GM19043 (cell line): ENCODE measurements at regions not wholly inside any gene's neighbourhood (a gene's known extent, or its start where the extent isn't known, plus 50 kb on each side); places are given as distances from the start of the nearest gene placed in this dataset.

ENCODE experiments used
- ATAC-seq: cut with Tn5 transposase; IDR thresholded peaks from one replicate; pipeline ENCODE4 v1.9.1; 2021; ENCODE audit warnings: low read depth; ENCODE audit not compliant: unreplicated experiment

DNA sequence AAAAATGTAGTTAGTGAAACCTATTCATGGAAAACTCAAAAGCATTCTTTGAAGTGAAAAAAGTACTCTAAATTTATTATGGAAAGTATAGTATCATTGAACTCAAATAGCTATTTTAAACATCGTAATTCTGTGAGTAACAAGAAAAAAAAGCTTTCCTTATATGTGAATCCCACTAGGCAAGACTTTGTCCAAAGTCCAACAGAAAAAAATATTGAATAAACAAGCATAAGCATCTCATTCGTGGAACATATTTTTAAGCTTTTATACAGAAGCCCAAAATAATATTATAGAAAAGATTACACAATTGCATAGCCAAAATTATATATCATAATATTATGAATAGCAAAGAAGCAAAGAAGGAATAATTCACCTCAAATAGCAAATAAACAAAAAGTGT is 79.4 kb upstream of the IFNE start:
- no peak for ATAC-seq

DNA sequence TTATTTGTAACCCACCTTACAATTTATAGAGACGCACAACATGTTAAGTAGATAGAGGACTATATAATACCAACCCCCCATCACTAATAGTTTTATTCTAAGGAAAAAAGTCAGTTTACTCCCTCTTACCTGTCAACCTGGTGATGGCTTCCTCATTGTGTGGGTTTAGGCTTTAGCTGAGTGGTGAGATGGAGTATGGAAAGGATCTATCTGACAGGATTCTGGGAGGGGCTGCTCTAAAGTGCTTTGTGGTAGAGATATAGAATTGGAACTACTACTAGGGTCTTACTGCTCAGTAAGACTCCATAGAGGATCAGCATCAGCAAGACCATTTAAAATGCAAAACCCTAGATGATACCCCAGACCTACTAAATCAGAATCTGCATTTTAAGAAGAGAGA is 82.1 kb upstream of the IFNE start:
- ATAC-seq: no peak

DNA sequence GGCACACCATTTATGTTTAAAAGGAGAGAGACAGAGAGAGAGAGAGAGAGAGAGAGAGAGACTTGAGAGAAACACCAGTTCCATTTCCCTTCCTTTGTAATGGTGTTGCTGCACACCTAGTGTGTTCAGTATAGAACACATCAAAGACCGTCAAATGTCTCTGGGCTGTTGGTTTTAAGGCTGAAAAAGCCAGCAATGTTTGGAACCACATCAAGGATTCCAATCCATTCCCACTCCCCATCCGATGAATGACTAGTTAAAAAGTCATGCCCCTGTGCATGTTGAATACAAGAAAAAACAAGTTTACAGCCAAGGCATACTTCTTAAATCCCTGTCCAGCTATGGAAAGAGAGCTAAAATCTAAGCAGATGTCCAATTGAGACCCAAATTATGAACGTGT is 83.0 kb upstream of the IFNE start:
- no peak for ATAC-seq

DNA sequence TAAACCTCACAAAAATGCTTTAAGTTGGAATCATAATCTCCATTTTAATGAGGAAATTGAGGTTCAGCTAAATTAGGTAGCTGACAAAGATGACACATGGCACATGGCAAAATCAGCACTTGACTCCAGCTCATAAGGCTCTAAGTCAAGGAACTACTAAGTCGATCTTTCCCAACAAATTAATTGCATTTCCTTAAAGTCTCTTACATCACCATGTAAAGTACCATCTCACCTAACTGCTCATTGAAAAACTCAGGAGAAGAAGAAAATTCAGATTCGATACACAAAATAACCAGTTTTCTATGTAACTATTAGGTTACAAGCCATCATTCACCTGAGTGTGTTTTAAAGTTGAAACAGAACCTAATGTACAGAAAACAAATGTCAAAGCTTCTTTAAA is 85.8 kb upstream of the IFNE start:
- no peak for ATAC-seq

DNA sequence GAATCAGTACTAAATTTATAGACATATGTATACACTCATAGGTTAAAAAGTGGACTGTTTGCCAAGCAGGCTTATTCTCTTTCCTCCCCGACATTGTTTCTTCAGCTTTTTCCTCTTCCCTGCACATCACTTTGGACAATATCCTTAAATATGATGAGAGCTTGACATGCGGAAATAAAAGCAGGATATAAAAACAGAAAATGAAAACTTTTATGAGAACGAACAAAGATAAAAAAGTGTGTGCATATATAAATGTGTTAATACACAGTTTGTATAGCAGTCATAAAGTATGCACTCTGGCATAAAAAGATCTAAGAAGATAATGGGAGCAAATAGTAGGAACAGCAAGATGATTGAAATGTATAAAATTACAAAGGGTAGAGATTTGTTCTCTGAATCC is 86.4 kb upstream of the IFNE start:
- ATAC-seq: no peak

DNA sequence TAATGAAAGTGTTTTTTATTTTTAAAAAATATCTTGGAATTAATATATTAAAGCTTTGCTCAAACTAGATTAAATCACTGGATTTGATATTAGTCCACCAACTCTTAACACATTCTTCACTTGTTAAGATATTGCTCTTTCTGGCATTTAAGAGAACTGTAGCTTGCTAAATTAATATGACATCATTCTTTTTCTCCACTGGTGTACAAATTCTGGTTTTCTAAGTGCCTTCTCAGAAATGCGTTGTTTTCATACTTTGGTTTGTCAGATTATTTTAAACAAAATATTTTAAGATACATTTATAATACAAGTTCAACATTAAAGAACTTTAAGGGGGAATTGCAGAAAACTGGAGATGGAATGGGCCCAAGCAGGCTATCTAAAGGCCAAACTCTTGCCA is 87.6 kb upstream of the IFNE start:
- ATAC-seq: no peak

DNA sequence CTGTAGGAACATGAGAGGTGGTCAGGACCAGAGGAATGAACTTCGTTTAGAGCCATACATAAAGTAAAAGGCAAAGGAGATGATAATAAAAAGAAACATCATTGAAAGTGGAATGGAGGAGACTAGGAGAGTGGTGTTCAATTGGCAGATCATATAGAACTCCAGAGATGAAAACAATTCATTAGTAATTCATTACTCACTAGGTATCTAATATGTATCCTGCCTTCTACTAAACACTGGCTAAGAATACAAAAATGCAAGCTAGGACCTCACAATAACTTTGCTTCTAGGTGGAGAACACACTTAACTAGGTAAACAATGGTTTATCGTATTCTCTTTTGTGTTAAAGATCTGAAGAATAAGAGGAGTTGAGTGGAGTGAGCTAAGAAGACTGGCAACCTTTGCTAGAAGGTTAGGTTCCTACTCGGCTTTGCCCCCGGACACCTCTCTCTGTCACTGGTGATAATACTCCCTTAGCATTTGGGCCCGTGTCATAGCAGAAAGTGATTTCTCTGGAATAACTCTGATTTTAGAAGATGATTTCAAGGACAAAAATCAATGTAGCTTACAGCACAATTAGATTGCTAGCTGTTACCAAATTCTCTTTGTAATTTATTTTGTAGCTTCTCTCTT is 88.6 kb upstream of the IFNE start:
- ATAC-seq: no peak

DNA sequence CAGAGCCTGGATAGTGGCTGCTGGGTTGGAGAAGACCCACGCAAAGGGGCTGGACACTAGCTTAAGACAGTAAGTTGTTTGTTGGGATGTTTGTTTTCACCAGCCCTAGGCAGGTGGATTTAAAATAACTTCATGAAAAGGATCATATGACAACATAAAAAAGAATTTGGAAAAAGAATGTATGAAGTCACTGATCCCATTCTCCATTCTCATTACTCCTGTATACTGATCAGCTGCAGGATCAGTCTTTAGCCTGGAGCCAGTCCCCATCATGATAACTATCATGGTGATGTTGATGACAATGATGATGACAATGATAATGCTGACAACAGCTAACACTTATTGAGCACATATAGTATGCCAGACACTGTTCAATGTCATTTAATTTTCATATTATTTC is 92.1 kb upstream of the IFNE start:
- no peak for ATAC-seq

DNA sequence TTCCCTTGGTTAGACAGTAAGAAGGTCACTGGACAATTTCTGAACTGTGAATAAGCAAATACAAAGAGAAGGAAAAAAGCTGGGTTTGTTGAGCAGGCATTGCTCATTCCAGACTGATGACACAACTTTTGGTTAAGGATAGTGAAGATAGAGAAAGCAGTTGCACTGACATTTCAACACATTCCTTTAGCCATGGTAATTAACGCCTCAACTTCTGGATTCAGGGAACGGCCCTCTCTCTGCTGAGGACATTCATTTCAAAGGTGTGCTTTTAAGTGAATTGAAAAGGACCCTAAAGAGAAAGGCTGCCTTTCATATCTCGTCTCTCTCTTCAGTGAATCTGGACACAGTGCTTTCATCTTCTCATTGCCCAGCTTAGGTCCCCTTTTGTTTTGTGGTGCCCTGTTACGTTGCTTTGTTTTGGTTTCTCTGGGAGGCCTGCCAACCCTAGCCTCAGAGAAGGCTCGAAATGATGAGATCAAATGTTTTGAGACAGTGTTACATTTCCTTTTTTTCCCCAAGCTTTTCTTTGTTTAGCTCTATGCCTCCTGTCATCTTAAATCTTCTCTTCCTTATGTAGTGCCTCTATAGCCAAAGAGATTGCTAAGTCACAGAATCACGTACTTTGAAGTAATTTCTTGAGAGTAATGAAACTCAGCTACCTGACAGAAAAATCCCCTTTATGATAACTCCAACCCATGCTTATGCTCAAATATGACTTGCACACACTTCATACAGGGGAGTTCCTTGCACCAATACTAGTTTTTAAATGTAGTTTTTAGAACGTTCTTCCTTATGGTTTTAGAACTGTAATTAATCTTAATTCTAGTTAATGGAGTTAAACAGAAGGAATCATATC is 94.4 kb upstream of the IFNE start:
- ATAC-seq: no peak

DNA sequence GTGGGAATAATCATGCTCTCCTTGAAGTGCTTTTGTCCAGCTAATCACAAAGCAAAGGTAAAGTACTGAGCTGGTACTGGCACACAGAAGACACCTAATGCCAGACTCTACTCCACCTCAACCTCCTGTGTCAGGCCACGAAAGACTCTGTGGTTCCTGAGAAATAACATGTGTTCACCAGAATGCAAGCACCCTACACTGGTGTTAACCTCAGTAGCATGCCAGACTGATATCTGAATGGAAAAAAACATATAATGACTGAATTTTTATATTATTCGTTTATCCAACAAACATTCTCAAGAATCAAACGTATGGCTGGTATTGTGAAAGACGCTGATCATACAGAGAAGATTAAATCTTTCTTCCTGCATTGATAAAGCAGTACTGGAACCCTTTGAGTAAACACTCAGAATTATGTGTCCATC is 97.1 kb upstream of the IFNE start:
- no peak for ATAC-seq

DNA sequence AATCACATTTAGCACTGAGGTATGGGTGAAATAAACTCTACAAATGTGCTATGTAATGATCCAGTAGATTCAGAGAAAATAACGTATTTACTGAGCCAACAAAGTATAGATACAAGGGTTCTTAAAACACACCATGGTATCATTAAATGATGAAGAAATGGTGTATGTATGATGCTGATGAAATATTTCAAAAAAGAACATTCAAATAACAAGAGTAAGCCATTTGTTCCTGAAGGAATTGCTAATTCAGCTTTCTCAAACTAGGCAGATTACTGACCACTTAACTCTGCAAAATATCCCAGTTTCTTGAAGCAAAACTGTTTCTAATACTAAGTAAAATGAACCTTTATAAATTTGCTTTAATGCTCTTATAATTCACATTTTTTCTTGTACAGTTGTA is 97.6 kb upstream of the IFNE start:
- no peak for ATAC-seq

DNA sequence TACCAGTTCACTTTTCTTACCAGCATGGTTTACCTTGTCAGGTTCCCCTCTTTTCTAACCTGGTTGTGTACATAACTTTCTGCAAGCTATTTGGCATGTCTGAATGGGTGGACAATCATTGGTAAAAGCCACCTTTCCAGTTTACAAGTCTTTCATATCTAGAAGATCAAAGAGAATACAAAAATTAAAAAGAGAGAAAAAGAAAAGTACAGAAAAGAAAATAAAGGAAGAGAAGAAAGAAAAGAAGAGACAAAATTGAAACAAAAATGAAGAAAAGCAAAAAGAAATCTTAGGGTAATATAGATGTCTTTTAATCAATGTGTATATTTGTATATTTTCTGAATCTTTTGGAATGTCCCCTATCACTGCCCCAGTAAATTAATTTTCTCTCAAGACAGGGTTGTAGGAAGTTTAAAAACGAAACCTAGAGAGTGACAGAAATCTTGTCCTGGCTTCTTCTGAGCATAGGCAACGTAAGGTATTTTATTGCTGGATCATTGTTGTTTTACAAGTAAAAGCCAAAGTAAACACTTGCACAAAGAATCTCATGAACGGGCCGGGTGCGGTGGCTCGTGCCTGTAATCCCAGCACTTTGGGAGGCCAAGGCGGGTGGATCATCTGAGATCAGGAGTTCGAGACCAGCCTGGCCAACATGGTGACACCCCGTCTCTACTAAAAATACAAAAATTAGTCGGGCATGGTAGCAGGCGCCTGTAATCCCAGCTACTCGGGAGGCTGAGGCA is 98.7 kb upstream of the IFNE start:
- ATAC-seq: no peak

DNA sequence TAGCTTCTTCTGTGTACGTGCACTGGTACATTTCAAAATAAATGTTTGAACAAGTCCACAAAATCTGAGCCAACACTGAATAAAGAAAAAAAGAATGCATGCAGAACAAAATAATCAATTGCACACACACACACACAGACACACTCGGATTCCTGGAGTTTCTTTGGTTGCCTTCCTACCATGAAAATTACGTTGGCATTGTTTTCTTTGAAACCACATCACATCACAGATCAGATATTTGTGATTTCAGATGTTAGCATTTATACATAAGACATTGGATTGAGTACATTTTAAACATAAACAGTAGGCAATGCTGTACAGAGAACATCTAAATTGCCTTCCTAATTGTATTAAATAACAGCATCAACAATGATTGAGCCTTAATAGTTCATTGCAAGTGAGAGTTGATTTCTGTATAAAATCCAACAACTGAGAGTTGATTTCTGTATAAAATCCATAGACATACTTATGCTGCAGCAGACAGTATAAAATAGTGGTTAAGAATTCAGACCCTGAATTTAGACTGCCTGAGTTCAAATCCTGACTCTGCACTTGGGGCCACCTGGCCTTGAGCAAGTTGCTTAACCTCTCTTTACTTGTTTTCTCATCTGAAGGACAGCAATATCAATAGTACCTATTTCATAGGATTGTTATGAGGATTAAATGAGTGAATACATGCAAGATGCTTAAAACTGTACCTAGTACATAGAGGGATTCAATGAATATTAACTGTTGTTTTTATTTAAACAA is 101.7 kb upstream of the IFNE start:
- ATAC-seq: no peak

DNA sequence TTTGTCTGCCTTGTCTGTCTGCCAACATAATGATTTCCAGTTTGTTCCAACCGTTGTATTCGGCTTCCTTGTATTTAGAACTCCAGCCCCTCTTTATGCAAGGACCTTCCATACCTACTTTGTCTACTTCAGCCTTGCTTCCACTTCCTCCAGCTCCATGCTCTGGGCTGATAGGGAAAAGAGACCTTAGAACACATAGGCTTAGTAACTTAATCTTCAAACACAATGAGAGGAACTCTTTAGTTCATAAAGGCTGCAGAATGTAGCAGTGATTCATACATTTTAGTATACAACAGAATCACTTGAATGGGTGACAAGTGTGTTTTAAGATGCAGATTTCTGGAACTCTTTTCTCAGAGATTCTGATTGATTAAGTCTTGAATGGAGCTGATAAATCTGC is 102.8 kb upstream of the IFNE start:
- no peak for ATAC-seq

DNA sequence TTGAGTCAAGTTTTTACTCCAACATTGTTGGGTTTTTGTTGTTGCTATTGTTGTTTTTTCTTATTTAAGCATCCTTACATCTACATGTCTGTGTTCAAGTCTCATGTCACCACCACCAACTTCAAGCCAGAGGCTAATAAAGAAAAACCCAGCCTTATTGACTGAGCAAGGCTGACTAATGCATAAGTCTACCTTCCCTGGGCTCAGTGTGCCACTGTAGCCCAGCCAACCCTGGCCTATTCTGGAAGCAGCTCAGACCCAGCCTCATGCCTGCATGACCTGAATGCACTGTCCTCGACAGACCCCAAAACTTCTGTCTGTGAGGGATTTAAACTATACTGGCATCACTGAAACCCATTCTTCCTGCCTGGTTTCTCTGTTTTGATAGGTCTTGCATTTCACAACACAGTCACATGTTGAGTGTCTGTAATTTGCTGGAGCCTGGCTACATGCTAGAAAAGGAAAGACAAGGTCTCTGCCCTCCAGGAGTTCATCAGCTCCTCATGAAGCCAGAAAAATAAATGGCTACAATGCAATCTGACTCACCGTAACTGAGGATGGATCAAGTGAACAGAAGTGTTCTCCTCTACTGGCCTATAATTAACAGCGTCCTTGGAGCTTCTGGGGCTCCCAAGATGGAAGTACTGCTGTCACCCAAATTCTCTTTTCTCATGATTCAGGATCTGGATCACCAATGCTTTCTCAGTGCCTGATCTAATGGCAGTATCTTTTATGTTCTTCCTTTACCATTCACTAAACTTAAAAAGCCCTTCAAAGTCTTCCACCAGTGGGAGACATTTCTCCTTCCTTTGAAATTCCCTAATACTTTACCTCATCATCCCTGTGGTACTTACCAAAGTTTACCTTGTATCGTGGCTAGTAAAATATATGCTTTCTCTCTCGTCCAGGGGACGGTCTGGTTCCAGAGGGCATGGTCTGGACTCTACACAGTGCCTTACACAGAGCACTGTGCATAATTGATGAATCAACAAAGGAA is 103.9 kb upstream of the IFNE start:
- no peak for ATAC-seq

DNA sequence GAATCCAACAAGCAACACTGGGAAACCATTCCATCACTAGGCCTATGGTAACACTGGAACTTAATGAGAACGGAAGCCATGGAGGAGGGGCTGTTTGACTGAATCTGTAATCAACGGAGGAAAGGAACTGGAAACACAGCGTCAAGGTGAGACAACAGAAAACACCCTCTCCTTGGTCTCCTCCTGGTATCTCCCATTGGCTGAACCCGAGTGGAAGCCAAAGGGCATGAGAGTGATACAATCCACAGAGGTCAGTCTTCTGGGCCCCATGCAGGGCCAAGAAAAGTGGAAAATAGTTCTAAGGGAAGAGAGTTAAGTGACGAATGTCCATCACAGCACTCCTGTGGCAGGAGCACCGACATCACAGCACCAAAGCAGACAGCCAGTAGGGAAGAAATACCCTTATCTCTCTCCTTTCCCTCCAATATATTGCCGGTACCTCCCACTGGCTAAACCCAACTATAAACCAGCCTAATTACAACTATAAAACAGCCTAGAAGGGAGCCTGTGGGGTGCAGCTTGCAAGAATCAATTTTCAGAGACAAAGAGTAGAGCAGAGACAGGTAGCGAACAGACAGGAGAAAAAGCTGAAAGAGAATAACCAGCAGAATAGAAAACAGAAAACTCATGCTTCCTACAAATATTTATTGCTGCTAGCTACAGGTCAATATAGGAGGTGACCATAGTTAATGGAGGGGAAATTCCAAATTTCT is 107.4 kb upstream of the IFNE start:
- no peak for ATAC-seq

DNA sequence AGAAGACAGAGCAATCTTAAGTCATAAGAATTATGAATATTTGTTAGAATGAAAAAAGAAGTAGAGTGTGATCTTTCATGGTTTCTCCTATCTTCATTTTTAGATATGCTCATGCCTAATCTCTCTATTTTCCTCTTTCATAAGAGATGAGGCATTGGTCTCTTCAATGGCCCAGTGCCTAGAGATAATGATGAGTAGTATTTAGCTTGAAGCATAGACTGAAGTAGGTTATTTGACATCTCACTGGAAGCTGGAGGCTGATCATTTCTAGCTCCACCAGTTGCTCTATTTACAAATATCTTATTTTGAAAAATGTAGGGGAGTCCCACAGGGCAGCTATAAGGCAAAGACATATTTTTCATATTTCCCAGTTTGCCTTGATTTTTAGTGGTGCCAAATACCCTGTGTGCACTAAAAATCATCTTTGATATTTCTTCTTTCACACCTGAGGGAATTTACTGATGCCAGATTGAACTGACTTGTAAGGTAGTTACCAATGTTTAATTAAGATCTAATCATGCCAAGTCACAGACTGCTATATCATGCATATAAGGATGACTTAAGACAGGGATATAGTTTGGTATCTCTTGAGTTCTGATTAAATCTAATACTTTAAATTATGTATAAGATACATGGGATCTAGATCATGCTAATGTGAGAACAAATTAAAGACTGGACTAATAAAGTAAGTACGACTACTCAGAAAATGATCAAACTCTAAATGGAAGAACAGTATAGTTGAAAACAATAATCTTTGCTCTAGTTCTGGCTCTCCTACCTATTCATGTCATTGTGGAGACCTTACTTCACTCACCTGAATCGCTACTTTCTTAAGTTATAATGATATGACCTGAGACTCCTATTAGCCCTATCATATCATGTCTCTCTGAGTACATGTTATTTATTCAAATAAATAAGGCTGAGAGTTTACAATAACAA is 108.2 kb upstream of the IFNE start:
- ATAC-seq: no peak
